ENCODE measurements at regions not wholly inside any gene's neighbourhood (a gene's known extent, or its start where the extent isn't known, plus 50 kb on each side); places are given as distances from the start of the nearest gene placed in this dataset.

- no peak overlapping the region for H3K4me3 ChIP-seq (ENCODE audit: low read depth, low read length)
- TF ChIP-seq CTCF (conservative IDR thresholded peaks at IDR 0.05; ENCODE audit: low read depth, low read length): no peak
- DNase-seq (ENCODE audit: low read depth): no peak
Observed at GRCh38 chr15:93917181-93917580, 314.2 kb upstream of the MCTP2 start.

GRCh38 chr15:93913871-93914270 lies 317.5 kb upstream of the MCTP2 start:
- TF ChIP-seq CTCF (conservative IDR thresholded peaks at IDR 0.05; ENCODE audit: low read depth, low read length): no peak
- DNase-seq (ENCODE audit: low read depth): no peak
- no peak overlapping the region for H3K4me3 ChIP-seq (ENCODE audit: low read depth, low read length)

- no peak for DNase-seq (ENCODE audit: low read depth)
- TF ChIP-seq CTCF (conservative IDR thresholded peaks at IDR 0.05; ENCODE audit: low read depth, low read length): no peak
- no peak overlapping the region for H3K4me3 ChIP-seq (ENCODE audit: low read depth, low read length)
Observed at GRCh38 chr15:93913310-93913709, 318.1 kb upstream of the MCTP2 start.

GRCh38 chr15:93900476-93901400 lies 330.6 kb upstream of the MCTP2 start:
- no peak for TF ChIP-seq CTCF (conservative IDR thresholded peaks at IDR 0.05; ENCODE audit: low read depth, low read length)

GRCh38 chr15:93899817-93900216 lies 331.5 kb upstream of the MCTP2 start:
- TF ChIP-seq CTCF (conservative IDR thresholded peaks at IDR 0.05; ENCODE audit: low read depth, low read length): no peak
- DNase-seq (ENCODE audit: low read depth): no peak
- H3K4me3 ChIP-seq (ENCODE audit: low read depth, low read length): no peak overlapping the region

More at GRCh38 chr15:93900476-93901400, 330.6 kb upstream of the MCTP2 start:
- DNase-seq (ENCODE audit: low read depth): no peak
- no peak overlapping the region for H3K4me3 ChIP-seq (ENCODE audit: low read depth, low read length)

GRCh38 chr15:93897377-93897776 lies 334.0 kb upstream of the MCTP2 start:
- no peak for TF ChIP-seq CTCF (conservative IDR thresholded peaks at IDR 0.05; ENCODE audit: low read depth, low read length)
- H3K4me3 ChIP-seq (ENCODE audit: low read depth, low read length): no peak overlapping the region
- no peak for DNase-seq (ENCODE audit: low read depth)

Data from choroid plexus epithelial cell (primary cell).